ENCODE measurements at regions not wholly inside any gene's neighbourhood (a gene's known extent, or its start where the extent isn't known, plus 50 kb on each side); places are given as distances from the start of the nearest gene placed in this dataset.

DNA sequence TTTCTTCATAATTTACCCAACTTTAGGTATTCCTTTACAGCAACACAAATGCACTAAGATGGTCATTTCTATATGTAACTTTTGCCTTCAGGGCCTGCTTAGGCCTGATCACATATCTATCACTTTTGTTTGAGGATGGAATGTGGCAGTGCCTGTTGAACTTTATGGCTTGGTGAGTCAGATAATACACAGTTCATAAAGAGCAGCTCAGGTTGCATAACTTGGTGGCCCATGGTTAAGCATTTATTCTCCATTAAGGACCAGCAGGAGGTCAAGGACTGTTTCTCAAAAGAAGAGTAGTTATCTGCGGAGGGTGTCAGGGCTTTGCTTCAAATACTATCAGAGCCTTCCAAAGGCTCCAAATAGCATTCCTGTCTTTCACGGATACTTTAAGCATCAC lies 124.1 kb upstream of the PDHA2 start:
- TF ChIP-seq, protein P1, sequence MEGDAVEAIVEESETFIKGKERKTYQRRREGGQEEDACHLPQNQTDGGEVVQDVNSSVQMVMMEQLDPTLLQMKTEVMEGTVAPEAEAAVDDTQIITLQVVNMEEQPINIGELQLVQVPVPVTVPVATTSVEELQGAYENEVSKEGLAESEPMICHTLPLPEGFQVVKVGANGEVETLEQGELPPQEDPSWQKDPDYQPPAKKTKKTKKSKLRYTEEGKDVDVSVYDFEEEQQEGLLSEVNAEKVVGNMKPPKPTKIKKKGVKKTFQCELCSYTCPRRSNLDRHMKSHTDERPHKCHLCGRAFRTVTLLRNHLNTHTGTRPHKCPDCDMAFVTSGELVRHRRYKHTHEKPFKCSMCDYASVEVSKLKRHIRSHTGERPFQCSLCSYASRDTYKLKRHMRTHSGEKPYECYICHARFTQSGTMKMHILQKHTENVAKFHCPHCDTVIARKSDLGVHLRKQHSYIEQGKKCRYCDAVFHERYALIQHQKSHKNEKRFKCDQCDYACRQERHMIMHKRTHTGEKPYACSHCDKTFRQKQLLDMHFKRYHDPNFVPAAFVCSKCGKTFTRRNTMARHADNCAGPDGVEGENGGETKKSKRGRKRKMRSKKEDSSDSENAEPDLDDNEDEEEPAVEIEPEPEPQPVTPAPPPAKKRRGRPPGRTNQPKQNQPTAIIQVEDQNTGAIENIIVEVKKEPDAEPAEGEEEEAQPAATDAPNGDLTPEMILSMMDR (IDR thresholded peaks at IDR 0.05; ENCODE audit: low read depth, low read length) = no peak
- TF ChIP-seq POLR2A (IDR thresholded peaks at IDR 0.05; ENCODE audit: extremely low read depth, insufficient read length) (no peak), MYC (IDR thresholded peaks at IDR 0.05; ENCODE audit: low read depth, low read length) (no peak)
- TF ChIP-seq, protein P2, sequence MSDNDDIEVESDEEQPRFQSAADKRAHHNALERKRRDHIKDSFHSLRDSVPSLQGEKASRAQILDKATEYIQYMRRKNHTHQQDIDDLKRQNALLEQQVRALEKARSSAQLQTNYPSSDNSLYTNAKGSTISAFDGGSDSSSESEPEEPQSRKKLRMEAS (IDR thresholded peaks at IDR 0.05; ENCODE audit: low read depth, low read length) = no peak
